ENCODE measurements at regions not wholly inside any gene's neighbourhood (a gene's known extent, or its start where the extent isn't known, plus 50 kb on each side); places are given as distances from the start of the nearest gene placed in this dataset.
A peak's percentile ranks its signal among the peaks of the same experiment; 100 is the strongest.

DNA sequence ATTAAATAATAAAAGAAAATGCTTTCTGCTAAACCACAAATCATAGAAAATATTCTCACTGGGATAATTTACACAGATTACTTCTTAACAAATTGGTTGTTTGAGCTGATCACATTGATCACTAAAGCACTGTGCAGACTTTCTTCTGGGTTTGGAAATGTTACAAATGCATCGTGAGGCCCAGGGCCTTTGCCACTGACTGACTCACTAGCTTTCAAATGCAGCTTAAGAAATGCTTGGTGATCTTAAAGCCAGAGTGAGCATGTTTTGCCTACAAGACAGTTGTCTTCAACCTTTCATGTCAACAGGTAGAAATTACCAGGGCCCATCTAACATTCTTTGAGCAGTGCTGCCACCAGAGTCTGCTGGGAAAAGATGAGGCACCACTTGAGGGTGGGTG is 252.3 kb upstream of the ADRA1B start:
- TF ChIP-seq, protein P1, sequence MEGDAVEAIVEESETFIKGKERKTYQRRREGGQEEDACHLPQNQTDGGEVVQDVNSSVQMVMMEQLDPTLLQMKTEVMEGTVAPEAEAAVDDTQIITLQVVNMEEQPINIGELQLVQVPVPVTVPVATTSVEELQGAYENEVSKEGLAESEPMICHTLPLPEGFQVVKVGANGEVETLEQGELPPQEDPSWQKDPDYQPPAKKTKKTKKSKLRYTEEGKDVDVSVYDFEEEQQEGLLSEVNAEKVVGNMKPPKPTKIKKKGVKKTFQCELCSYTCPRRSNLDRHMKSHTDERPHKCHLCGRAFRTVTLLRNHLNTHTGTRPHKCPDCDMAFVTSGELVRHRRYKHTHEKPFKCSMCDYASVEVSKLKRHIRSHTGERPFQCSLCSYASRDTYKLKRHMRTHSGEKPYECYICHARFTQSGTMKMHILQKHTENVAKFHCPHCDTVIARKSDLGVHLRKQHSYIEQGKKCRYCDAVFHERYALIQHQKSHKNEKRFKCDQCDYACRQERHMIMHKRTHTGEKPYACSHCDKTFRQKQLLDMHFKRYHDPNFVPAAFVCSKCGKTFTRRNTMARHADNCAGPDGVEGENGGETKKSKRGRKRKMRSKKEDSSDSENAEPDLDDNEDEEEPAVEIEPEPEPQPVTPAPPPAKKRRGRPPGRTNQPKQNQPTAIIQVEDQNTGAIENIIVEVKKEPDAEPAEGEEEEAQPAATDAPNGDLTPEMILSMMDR (IDR thresholded peaks at IDR 0.05; ENCODE audit: insufficient read depth, low read length, severe bottlenecking), result no peak
- no peak overlapping the region for H3K4me3 ChIP-seq (ENCODE audit: low read depth, low read length)
- DNase-seq (ENCODE audit: low read depth) (no peak), FAIRE-seq (no peak)
- H3K36me3 ChIP-seq (ENCODE audit: control insufficient read depth, insufficient read depth, low read length), result no peaks in the 10 kb centered on the region
- no peaks in the 10 kb centered on the region for H3K27me3 ChIP-seq (ENCODE audit: control insufficient read depth, insufficient read depth, low read length)

DNA sequence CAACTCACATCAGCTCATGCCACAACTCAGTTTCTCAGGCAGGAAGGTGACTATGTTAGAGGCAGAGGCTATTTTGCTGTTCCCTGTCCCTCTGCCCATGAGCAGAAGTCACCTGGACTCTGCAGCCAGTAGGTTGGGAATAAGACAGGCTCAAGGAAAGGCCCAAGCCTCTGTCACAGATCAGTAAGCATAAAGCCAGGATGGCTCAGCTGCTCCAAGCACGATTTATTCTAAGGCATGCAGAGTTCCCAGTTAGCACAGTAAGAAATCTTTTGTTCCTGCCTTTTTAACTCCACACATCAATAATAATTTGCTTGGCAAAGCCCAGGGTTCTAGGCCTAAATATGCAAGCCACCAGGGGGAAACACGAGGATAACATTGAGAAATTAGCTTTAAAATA is 249.0 kb upstream of the ADRA1B start:
- Histone ChIP-seq H3K36me3 (ENCODE audit: control insufficient read depth, insufficient read depth, low read length) (no peaks in the 10 kb centered on the region), H3K4me3 (ENCODE audit: low read depth, low read length) (no peak overlapping the region)
- no peak for FAIRE-seq

DNA sequence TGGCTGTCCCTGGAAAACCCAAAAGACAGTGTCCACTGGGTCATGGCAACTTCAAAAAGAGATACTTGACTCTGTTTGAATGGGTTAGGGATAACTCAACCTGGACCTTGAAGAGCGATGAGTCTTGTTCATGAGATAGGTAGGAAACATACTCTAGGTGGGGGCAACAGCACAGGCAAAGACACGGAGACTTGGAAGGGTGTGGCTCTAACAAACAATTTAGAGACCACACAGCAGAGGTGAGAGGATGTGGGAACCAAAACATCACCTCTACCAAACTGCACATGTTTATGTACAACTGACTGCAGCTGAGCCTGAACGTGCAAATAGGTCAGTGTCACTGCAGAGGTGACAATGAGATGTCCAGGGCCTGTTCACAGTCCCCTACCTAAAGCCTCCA is 247.7 kb upstream of the ADRA1B start:
- H3K36me3 ChIP-seq (ENCODE audit: control insufficient read depth, insufficient read depth, low read length), result no peaks in the 10 kb centered on the region
- H3K4me3 ChIP-seq (ENCODE audit: low read depth, low read length), result no peak overlapping the region
- TF ChIP-seq, protein P1 (IDR thresholded peaks at IDR 0.05; ENCODE audit: insufficient read depth, low read length, severe bottlenecking), result no peak
- no peaks in the 10 kb centered on the region for H3K27me3 ChIP-seq (ENCODE audit: control insufficient read depth, insufficient read depth, low read length)
- DNase-seq (ENCODE audit: low read depth), result no peak
- no peak for FAIRE-seq

More for the DNA sequence above, 249.0 kb upstream of the ADRA1B start:
- no peak for DNase-seq (ENCODE audit: low read depth)
- H3K27me3 ChIP-seq (ENCODE audit: control insufficient read depth, insufficient read depth, low read length), result no peaks in the 10 kb centered on the region
- TF ChIP-seq, protein P1 (IDR thresholded peaks at IDR 0.05; ENCODE audit: insufficient read depth, low read length, severe bottlenecking), result no peak

DNA sequence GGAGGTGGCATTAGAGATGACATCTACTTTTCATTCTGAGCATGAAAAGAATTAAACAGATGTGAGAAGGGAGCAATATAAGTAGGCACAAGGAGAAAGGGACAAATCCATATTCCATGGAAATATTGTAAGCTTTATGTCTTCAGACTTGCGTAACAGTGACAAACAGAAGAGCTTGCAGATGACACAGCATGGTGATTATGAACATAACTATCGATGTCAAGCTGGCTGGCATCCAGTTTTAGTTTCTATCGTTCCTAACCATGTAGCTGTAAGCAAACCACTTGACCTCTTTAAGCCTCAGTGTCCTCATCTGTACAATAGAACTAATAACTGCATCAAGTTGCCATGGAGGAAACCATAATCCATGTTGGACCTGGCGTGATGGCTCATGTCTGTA is 246.7 kb upstream of the ADRA1B start:
- peak; percentile 14 for DNase-seq (ENCODE audit: low read depth)

DNA sequence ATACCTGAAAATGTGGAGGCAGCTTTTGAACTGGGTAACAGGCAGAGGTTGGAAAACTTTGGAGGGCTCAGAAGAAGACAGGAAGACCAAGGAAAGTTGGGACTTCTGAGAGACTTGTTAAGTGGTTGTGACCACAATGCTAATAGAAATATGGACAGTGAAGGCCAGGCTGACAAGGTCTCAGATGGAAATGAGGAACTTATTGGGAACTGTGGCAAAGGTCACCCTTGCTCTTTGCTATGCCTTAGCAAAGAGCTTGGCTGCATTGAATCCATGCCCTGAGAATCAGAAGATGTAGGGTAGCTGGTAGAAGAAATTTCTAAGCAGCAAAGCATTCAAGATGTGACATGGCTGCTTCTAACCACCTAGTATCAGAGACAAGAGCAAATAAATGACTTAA is 244.4 kb upstream of the ADRA1B start:
- Histone ChIP-seq H3K27me3 (ENCODE audit: control insufficient read depth, insufficient read depth, low read length) (no peaks in the 10 kb centered on the region), H3K4me3 (ENCODE audit: low read depth, low read length) (no peak overlapping the region), H3K36me3 (ENCODE audit: control insufficient read depth, insufficient read depth, low read length) (no peaks in the 10 kb centered on the region)
- DNase-seq (ENCODE audit: low read depth), result no peak
- TF ChIP-seq, protein P1 (IDR thresholded peaks at IDR 0.05; ENCODE audit: insufficient read depth, low read length, severe bottlenecking), result no peak
- FAIRE-seq, result no peak

More for the DNA sequence above, 246.7 kb upstream of the ADRA1B start:
- H3K36me3 ChIP-seq (ENCODE audit: control insufficient read depth, insufficient read depth, low read length), result no peaks in the 10 kb centered on the region
- H3K27me3 ChIP-seq (ENCODE audit: control insufficient read depth, insufficient read depth, low read length), result no peaks in the 10 kb centered on the region
- no peak for FAIRE-seq
- TF ChIP-seq, protein P1 (IDR thresholded peaks at IDR 0.05; ENCODE audit: insufficient read depth, low read length, severe bottlenecking), result no peak
- no peak overlapping the region for H3K4me3 ChIP-seq (ENCODE audit: low read depth, low read length)

DNA sequence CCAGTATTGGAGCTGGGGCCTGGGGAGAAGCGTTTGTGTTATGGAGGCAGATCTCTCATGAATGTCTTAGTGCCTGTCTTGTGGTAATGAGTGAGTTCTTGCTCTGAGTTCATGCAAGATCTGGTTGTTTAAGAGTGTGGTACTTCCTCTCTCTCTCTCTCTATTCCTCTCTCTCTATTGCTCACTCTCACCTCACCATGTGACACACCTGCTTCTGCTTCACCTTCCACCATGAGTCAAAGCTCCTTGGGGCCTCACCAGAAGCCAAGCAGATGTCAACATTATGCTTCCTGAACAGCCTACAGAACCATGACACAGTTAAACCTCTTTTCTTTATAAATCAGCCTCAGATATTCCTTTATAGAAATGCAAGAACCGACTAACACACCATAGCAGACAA is 242.7 kb upstream of the ADRA1B start:
- Histone ChIP-seq H3K36me3 (ENCODE audit: control insufficient read depth, insufficient read depth, low read length) (no peaks in the 10 kb centered on the region), H3K4me3 (ENCODE audit: low read depth, low read length) (no peak overlapping the region), H3K27me3 (ENCODE audit: control insufficient read depth, insufficient read depth, low read length) (no peaks in the 10 kb centered on the region)
- FAIRE-seq (no peak), DNase-seq (ENCODE audit: low read depth) (peak; percentile 7)
- TF ChIP-seq, protein P1 (IDR thresholded peaks at IDR 0.05; ENCODE audit: insufficient read depth, low read length, severe bottlenecking), result no peak

Measured in bronchial epithelial cell (primary cell).